ENCODE measurements at regions not wholly inside any gene's neighbourhood (a gene's known extent, or its start where the extent isn't known, plus 50 kb on each side); places are given as distances from the start of the nearest gene placed in this dataset.
"Not testable (repeated sequence)": the region's sequence is repeated elsewhere in the genome, so short reads cannot be mapped to it uniquely, and the experiment has no call there.

GRCh38 chr3:22713936-22714335, 489.2 kb upstream of the UBE2E2 start:
- DNase-seq, result no peak

- no peak for DNase-seq
Observed at GRCh38 chr3:22714749-22715148, 488.4 kb upstream of the UBE2E2 start.

- DNase-seq, result no peak
Observed at GRCh38 chr3:22720596-22720995, 482.5 kb upstream of the UBE2E2 start.

GRCh38 chr3:22724420-22724819, 478.7 kb upstream of the UBE2E2 start:
- DNase-seq, result no peak

GRCh38 chr3:22728406-22728805, 474.7 kb upstream of the UBE2E2 start:
- DNase-seq, result no peak

GRCh38 chr3:22729212-22729611, 473.9 kb upstream of the UBE2E2 start:
- no peak for DNase-seq

- no peak for DNase-seq
Observed at GRCh38 chr3:22729981-22730380, 473.1 kb upstream of the UBE2E2 start.

- DNase-seq, result no peak
Observed at GRCh38 chr3:22730701-22731100, 472.4 kb upstream of the UBE2E2 start.

- no peak for DNase-seq
Observed at GRCh38 chr3:22731901-22732300, 471.2 kb upstream of the UBE2E2 start.

GRCh38 chr3:22732641-22733040, 470.5 kb upstream of the UBE2E2 start:
- no peak for DNase-seq

- DNase-seq, result no peak
Observed at GRCh38 chr3:22734207-22734606, 468.9 kb upstream of the UBE2E2 start.

GRCh38 chr3:22734756-22735155, 468.4 kb upstream of the UBE2E2 start:
- DNase-seq, result no peak

GRCh38 chr3:22735373-22735772, 467.8 kb upstream of the UBE2E2 start:
- no peak for DNase-seq

- not testable (repeated sequence) for DNase-seq
Observed at GRCh38 chr3:22743386-22743785, 459.7 kb upstream of the UBE2E2 start.

- no peak for DNase-seq
Observed at GRCh38 chr3:22745321-22745720, 457.8 kb upstream of the UBE2E2 start.

GRCh38 chr3:22746221-22746620, 456.9 kb upstream of the UBE2E2 start:
- no peak for DNase-seq

- no peak for DNase-seq
Observed at GRCh38 chr3:22748453-22749045, 454.6 kb upstream of the UBE2E2 start.

GRCh38 chr3:22759636-22760310, 443.4 kb upstream of the UBE2E2 start:
- no peak for DNase-seq

- DNase-seq, result no peak
Observed at GRCh38 chr3:22765679-22766078, 437.4 kb upstream of the UBE2E2 start.

- DNase-seq, result no peak
Observed at GRCh38 chr3:22777834-22778233, 425.3 kb upstream of the UBE2E2 start.

GRCh38 chr3:22779737-22780136, 423.4 kb upstream of the UBE2E2 start:
- no peak for DNase-seq

- DNase-seq, result no peak
Observed at GRCh38 chr3:22792533-22792932, 410.6 kb upstream of the UBE2E2 start.

GRCh38 chr3:22795917-22796316, 407.2 kb upstream of the UBE2E2 start:
- no peak for DNase-seq

- DNase-seq, result no peak
Observed at GRCh38 chr3:22798461-22798860, 404.7 kb upstream of the UBE2E2 start.

GRCh38 chr3:22819209-22819608, 383.9 kb upstream of the UBE2E2 start:
- DNase-seq, result no peak
